ENCODE measurements at regions not wholly inside any gene's neighbourhood (a gene's known extent, or its start where the extent isn't known, plus 50 kb on each side); places are given as distances from the start of the nearest gene placed in this dataset.
"Not testable (repeated sequence)": the region's sequence is repeated elsewhere in the genome, so short reads cannot be mapped to it uniquely, and the experiment has no call there.

GRCh38 chr5:62960781-62961180 is 382.2 kb downstream of the LRRC70 start:
- no peak for DNase-seq

GRCh38 chr5:62956597-62956996 is 378.0 kb downstream of the LRRC70 start:
- DNase-seq: no peak

GRCh38 chr5:62954578-62954977 is 376.0 kb downstream of the LRRC70 start:
- no peak for DNase-seq

- no peak for DNase-seq
These were observed 369.7 kb downstream of the LRRC70 start for GRCh38 chr5:62948301-62948700.

- no peak for DNase-seq
These were observed 363.8 kb downstream of the LRRC70 start for GRCh38 chr5:62942384-62942783.

GRCh38 chr5:62938927-62939326 is 360.3 kb downstream of the LRRC70 start:
- no peak for DNase-seq

GRCh38 chr5:62937661-62938558 is 359.3 kb downstream of the LRRC70 start:
- no peak for DNase-seq

- no peak for DNase-seq
These were observed 357.0 kb downstream of the LRRC70 start for GRCh38 chr5:62935660-62936059.

GRCh38 chr5:62934319-62934718 is 355.7 kb downstream of the LRRC70 start:
- DNase-seq: no peak

- DNase-seq: no peak
These were observed 354.6 kb downstream of the LRRC70 start for GRCh38 chr5:62933261-62933660.

- no peak for DNase-seq
These were observed 352.7 kb downstream of the LRRC70 start for GRCh38 chr5:62931153-62931950.

GRCh38 chr5:62922191-62922590 is 343.6 kb downstream of the LRRC70 start:
- no peak for DNase-seq

- DNase-seq: no peak
These were observed 342.2 kb downstream of the LRRC70 start for GRCh38 chr5:62920856-62921255.

- DNase-seq: no peak
These were observed 330.7 kb downstream of the LRRC70 start for GRCh38 chr5:62909326-62909725.

GRCh38 chr5:62902126-62902525 is 323.5 kb downstream of the LRRC70 start:
- no peak for DNase-seq

- DNase-seq: no peak
These were observed 322.4 kb downstream of the LRRC70 start for GRCh38 chr5:62900976-62901375.

GRCh38 chr5:62896121-62896893 is 317.7 kb downstream of the LRRC70 start:
- DNase-seq: no peak

- DNase-seq: no peak
These were observed 308.1 kb downstream of the LRRC70 start for GRCh38 chr5:62886603-62887315.

- not testable (repeated sequence) for DNase-seq
These were observed 258.7 kb downstream of the LRRC70 start for GRCh38 chr5:62837330-62837729.

- DNase-seq: no peak
These were observed 251.0 kb downstream of the LRRC70 start for GRCh38 chr5:62829604-62829986.

- no peak for DNase-seq
These were observed 250.4 kb downstream of the LRRC70 start for GRCh38 chr5:62828742-62829603.

Data from stimulated activated CD4-positive, alpha-beta T cell treated with anti-CD3 and anti-CD28 coated beads, Interleukin-15, amount 100 ng/mL, for 24 hours (primary cell).